H1 (cell line): ENCODE measurements at regions not wholly inside any gene's neighbourhood (a gene's known extent, or its start where the extent isn't known, plus 50 kb on each side); places are given as distances from the start of the nearest gene placed in this dataset.

Experiments
- CTCF ChIA-PET: fragments of 300-600 bp; sonication (Branson Sonifier 250); formaldehyde crosslinking; loops from one replicate; lab custom pipeline; 2021; ENCODE audit not compliant: partially characterized antibody; lab: Charles Lee
- POLR2A ChIA-PET: fragments of 300-600 bp; sonication (Branson Sonifier 250); formaldehyde crosslinking; loops from one replicate; lab custom pipeline; 2021; ENCODE audit warnings: inconsistent platforms; ENCODE audit not compliant: partially characterized antibody; lab: Charles Lee
- DNase-seq, 2 experiments: peaks; one replicate each; pipeline versions ENCODE4 v3.0.0 to v3.0.0-alpha.2; 2010 to 2022; ENCODE audit warnings: low spot score in 2 of 2, low read depth in 1 of 2, mixed read lengths in 1 of 2
- FAIRE-seq: peaks from 2 replicates; lab custom pipeline; 2011; peaks lifted over from hg19 to GRCh38; lab: Jason Lieb, UNC
- H2AFZ ChIP-seq: 2 replicates; pipeline ENCODE4 v1.8.1; 2012; ENCODE audit warnings: low read length, inconsistent platforms
- H2AK5ac ChIP-seq: 2 replicates; pipeline ENCODE4 v1.6.1; 2013; ENCODE audit warnings: low read depth, low read length
- H2BK120ac ChIP-seq: replicated peaks from 2 replicates; pipeline ENCODE3; 2013; ENCODE audit warnings: low read depth, low read length, inconsistent platforms
- H2BK12ac ChIP-seq: 2 replicates; pipeline ENCODE4 v1.6.1; 2013; ENCODE audit warnings: low read depth, low read length
- H2BK15ac ChIP-seq: 2 replicates; pipeline ENCODE4 v1.6.1; 2013; ENCODE audit warnings: low read length
- H2BK20ac ChIP-seq: 2 replicates; pipeline ENCODE4 v1.6.1; 2013; ENCODE audit warnings: low read length
- H2BK5ac ChIP-seq: 2 replicates; pipeline ENCODE4 v1.6.1; 2013; ENCODE audit warnings: low read depth, low read length
- H3K14ac ChIP-seq: 2 replicates; pipeline ENCODE4 v1.6.1; 2013; ENCODE audit warnings: inconsistent platforms; ENCODE audit not compliant: insufficient read length
- H3K18ac ChIP-seq: 2 replicates; pipeline ENCODE4 v1.6.1; 2013; ENCODE audit warnings: low read length; ENCODE audit errors: extremely low read depth
- H3K23ac ChIP-seq: 2 replicates; pipeline ENCODE4 v1.6.1; 2013; ENCODE audit warnings: inconsistent platforms; ENCODE audit not compliant: insufficient read length
- H3K23me2 ChIP-seq: 2 replicates; pipeline ENCODE4 v1.6.1; 2013; ENCODE audit warnings: low read depth, low read length
- H3K27ac ChIP-seq: 2 replicates; pipeline ENCODE4 v1.6.1; 2011; ENCODE audit warnings: low read depth, low read length, inconsistent platforms
- H3K27me3 ChIP-seq, 4 experiments: replicated peaks in 1 of 4; 1 replicate in 1 of 4; 2 replicates in 3 of 4; pipeline versions ENCODE4 v1.6.1 to v1.8.1; 2011 to 2013; ENCODE audit warnings: low read length in 3 of 4, mild to moderate bottlenecking in 3 of 4, inconsistent platforms in 2 of 4, mixed read lengths in 2 of 4, moderate library complexity in 1 of 4; ENCODE audit not compliant: control insufficient read depth in 3 of 4, insufficient read depth in 3 of 4; ENCODE audit errors: extremely low read depth in 1 of 4
- H3K36me3 ChIP-seq, 4 experiments: 2 replicates each; pipeline versions ENCODE4 v1.6.1 to v1.8.1; 2011 to 2013; ENCODE audit warnings: mild to moderate bottlenecking in 4 of 4, low read length in 3 of 4, moderate library complexity in 2 of 4, control low read depth in 1 of 4, inconsistent platforms in 1 of 4; ENCODE audit not compliant: insufficient read depth in 4 of 4, control insufficient read depth in 2 of 4
- H3K4ac ChIP-seq: replicated peaks from 2 replicates; pipeline ENCODE3; 2013; ENCODE audit warnings: low read length, low read depth, mixed read lengths, inconsistent platforms; ENCODE audit not compliant: insufficient read length
- H3K4me1 ChIP-seq, 4 experiments: replicated peaks in 1 of 4; 1 replicate in 1 of 4; 2 replicates in 3 of 4; pipeline versions ENCODE4 v1.6.1 to v1.8.1; 2011 to 2013; ENCODE audit warnings: low read length in 3 of 4, inconsistent platforms in 2 of 4, mixed read lengths in 1 of 4; ENCODE audit not compliant: insufficient read depth in 4 of 4, control insufficient read depth in 3 of 4
- H3K4me2 ChIP-seq, 2 experiments: 2 replicates each; pipeline versions ENCODE4 v1.6.1 to v1.8.1; 2011 to 2013; ENCODE audit warnings: low read depth in 2 of 2, low read length in 2 of 2, control low read depth in 1 of 2, inconsistent platforms in 1 of 2, mild to moderate bottlenecking in 1 of 2; ENCODE audit not compliant: insufficient read depth in 1 of 2
- H3K4me3 ChIP-seq, 4 experiments: fragments of 200-600, 300-600 bp in 1 of 4; sonication (generic), shearing (Covaris generic), sonication (Bioruptor Twin) in 1 of 4; 2 replicates each; pipeline versions ENCODE4 v1.5.1 to v1.8.1; 2011 to 2016; ENCODE audit warnings: low read length in 4 of 4, low read depth in 3 of 4, control low read depth in 2 of 4, inconsistent platforms in 2 of 4, mild to moderate bottlenecking in 2 of 4, mixed read lengths in 1 of 4, moderate library complexity in 1 of 4; ENCODE audit not compliant: insufficient read depth in 2 of 4; ENCODE audit errors: extremely low read depth in 1 of 4
- H3K56ac ChIP-seq: replicated peaks from 2 replicates; pipeline ENCODE3; 2013; ENCODE audit warnings: low read depth, mild to moderate bottlenecking, mixed read lengths, low read length, inconsistent platforms; ENCODE audit not compliant: insufficient read length
- H3K79me1 ChIP-seq: 2 replicates; pipeline ENCODE4 v1.6.1; 2013; ENCODE audit warnings: low read depth, low read length, control low read depth
- H3K79me2 ChIP-seq, 2 experiments: 2 replicates each; pipeline versions ENCODE4 v1.6.1 to v1.8.1; 2012 to 2013; ENCODE audit warnings: low read length in 2 of 2, mild to moderate bottlenecking in 2 of 2, inconsistent platforms in 1 of 2; ENCODE audit not compliant: insufficient read depth in 2 of 2, control insufficient read depth in 1 of 2
- H3K9ac ChIP-seq, 4 experiments: replicated peaks in 1 of 4; 1 replicate in 1 of 4; 2 replicates in 3 of 4; pipeline versions ENCODE4 v1.6.1 to v1.8.1; 2011 to 2013; ENCODE audit warnings: low read depth in 3 of 4, low read length in 3 of 4, control low read depth in 2 of 4, mild to moderate bottlenecking in 2 of 4, moderate library complexity in 2 of 4, inconsistent platforms in 1 of 4; ENCODE audit errors: extremely low read depth in 1 of 4
- H3K9me3 ChIP-seq, 2 experiments: 2 replicates each; pipeline versions ENCODE4 v1.6.1 to v1.8.1; 2012 to 2013; ENCODE audit warnings: mild to moderate bottlenecking in 2 of 2, moderate library complexity in 2 of 2, control low read depth in 1 of 2, inconsistent platforms in 1 of 2, low read depth in 1 of 2, low read length in 1 of 2, mixed read lengths in 1 of 2; ENCODE audit not compliant: insufficient read depth in 2 of 2
- H4K20me1 ChIP-seq, 2 experiments: replicated peaks in 1 of 2; 2 replicates each; pipeline versions ENCODE3 to v1.8.1; 2011 to 2013; ENCODE audit warnings: inconsistent platforms in 2 of 2, low read length in 2 of 2, mild to moderate bottlenecking in 1 of 2; ENCODE audit not compliant: insufficient read depth in 2 of 2, control insufficient read depth in 1 of 2
- H4K5ac ChIP-seq: 2 replicates; pipeline ENCODE4 v1.6.1; 2013; ENCODE audit warnings: low read length, low read depth, mixed read lengths, inconsistent platforms; ENCODE audit not compliant: insufficient read length
- H4K8ac ChIP-seq: 2 replicates; pipeline ENCODE4 v1.8.0; 2013; ENCODE audit warnings: mild to moderate bottlenecking, moderate library complexity, low read length, inconsistent platforms; ENCODE audit not compliant: insufficient read depth; ENCODE audit errors: extremely low read depth
- H4K91ac ChIP-seq: replicated peaks from 2 replicates; pipeline ENCODE3; 2013; ENCODE audit warnings: low read length, mixed read lengths, inconsistent platforms; ENCODE audit not compliant: insufficient read length
- EP300 ChIP-seq, 2 experiments: IDR thresholded peaks; 1 replicate in 1 of 2; 2 replicates in 1 of 2; pipeline ENCODE4 v1.6.1; 2011 to 2012; ENCODE audit warnings: low read depth in 2 of 2, low read length in 2 of 2, mild to moderate bottlenecking in 2 of 2, borderline replicate concordance in 1 of 2, inconsistent platforms in 1 of 2, moderate library complexity in 1 of 2
- GTF2F1 ChIP-seq: IDR thresholded peaks from 2 replicates; pipeline ENCODE4 v1.6.1; 2012; ENCODE audit warnings: low read depth, low read length, improper control_type of control experiment, borderline replicate concordance
- KDM1A ChIP-seq: fragments of 200-600, 300-600 bp; sonication (generic); IDR thresholded peaks from 2 replicates; pipeline ENCODE4 v1.7.1; 2016; ENCODE audit warnings: mild to moderate bottlenecking, low read length, borderline replicate concordance
- PHF8 ChIP-seq: fragments of 200-600 bp; sonication (generic); conservative IDR thresholded peaks from 2 replicates; pipeline ENCODE4 v1.7.1; 2012; ENCODE audit warnings: low read depth, mild to moderate bottlenecking, inconsistent platforms, low read length, moderate library complexity
- POU5F1 ChIP-seq: IDR thresholded peaks from 2 replicates; pipeline ENCODE4 v1.6.1; 2011; ENCODE audit warnings: low read depth, mild to moderate bottlenecking, low read length, moderate library complexity
- RAD21 ChIP-seq, 2 experiments: IDR thresholded peaks in 1 of 2; conservative IDR thresholded peaks in 1 of 2; 2 replicates each; pipeline ENCODE4 v1.6.1; 2011; ENCODE audit warnings: low read depth in 2 of 2, low read length in 2 of 2, improper control_type of control experiment in 1 of 2, inconsistent platforms in 1 of 2, mild to moderate bottlenecking in 1 of 2, moderate library complexity in 1 of 2
- SAP30 ChIP-seq: fragments of 300-600 bp; sonication (generic); IDR thresholded peaks from 2 replicates; pipeline ENCODE4 v1.7.1; 2012; ENCODE audit warnings: low read length, moderate library complexity, mild to moderate bottlenecking, inconsistent platforms; ENCODE audit not compliant: insufficient read depth, insufficient replicate concordance
- SP2 ChIP-seq: IDR thresholded peaks from 2 replicates; pipeline ENCODE4 v1.6.1; 2012; ENCODE audit warnings: mild to moderate bottlenecking, low read length, inconsistent platforms
- SP4 ChIP-seq: IDR thresholded peaks from 2 replicates; pipeline ENCODE4 v1.6.1; 2012; ENCODE audit warnings: low read length, inconsistent platforms
- SUZ12 ChIP-seq: fragments of 200-600 bp; sonication (generic); IDR thresholded peaks from 2 replicates; pipeline ENCODE4 v1.6.1; 2012; ENCODE audit warnings: mild to moderate bottlenecking, inconsistent platforms, low read length, moderate library complexity, mixed read lengths
- YY1 ChIP-seq: IDR thresholded peaks from 2 replicates; pipeline ENCODE4 v1.6.1; 2011; ENCODE audit warnings: low read depth, mild to moderate bottlenecking, low read length
- WGBS, 2 experiments: shearing (Covaris generic) in 1 of 2; methylation state at CpG; one replicate each; pipeline versions ENCODE4 v1.1.6 to v1.1.7; 2013 to 2015; ENCODE audit warnings: low lambda C conversion rate in 2 of 2, mixed read lengths in 2 of 2, inconsistent platforms in 1 of 2, low coverage in 1 of 2, missing lambda C conversion rate in 1 of 2; ENCODE audit not compliant: insufficient replicate concordance in 2 of 2, insufficient coverage in 1 of 2, insufficient read length in 1 of 2; ENCODE audit errors: extremely low coverage in 1 of 2, missing lambda C conversion rate in 1 of 2; 5-methylcytosine and 5-hydroxymethylcytosine counted together

DNA sequence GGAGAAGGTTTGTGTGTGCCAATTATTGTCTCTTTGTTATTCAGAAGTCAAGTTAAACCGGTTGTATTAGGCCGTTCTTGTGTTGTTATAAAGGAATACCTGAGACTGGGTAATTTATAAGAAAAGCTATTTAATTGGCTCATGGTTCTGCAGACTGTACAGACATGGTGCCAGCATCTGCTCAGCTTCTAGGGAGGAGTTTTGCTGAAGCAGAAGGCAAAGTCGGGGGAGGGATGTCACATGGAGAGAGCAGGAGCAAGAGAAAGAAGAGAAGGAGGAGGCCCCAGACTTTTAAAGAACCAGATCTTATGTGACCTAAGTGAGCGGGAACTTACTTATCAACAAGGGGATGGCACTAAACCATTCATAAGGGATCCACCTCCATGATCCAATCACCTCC, 349.3 kb upstream of the PCDH18 start:
- Histone ChIP-seq H3K23ac (no peak overlapping the region), H3K14ac (no peak overlapping the region), H2BK5ac (no peak overlapping the region), H2AK5ac (no peak overlapping the region), H3K36me3 (no peaks in the 10 kb centered on the region), H3K4me3 (no peak overlapping the region), H4K20me1 (no peaks in the 10 kb centered on the region), H2BK20ac (no peak overlapping the region), H3K9ac (no peak overlapping the region), H3K79me1 (no peaks in the 10 kb centered on the region), H2BK12ac (no peak overlapping the region), H2BK120ac (no peak overlapping the region), H4K5ac (no peak overlapping the region), H4K91ac (no peak overlapping the region), H3K27ac (no peak overlapping the region), H3K27me3 (no peaks in the 10 kb centered on the region), H3K9me3 (0 out of 4 replicates have a peak, but pooled peaks cover 0 to 2% of the 10 kb centered on the region in 2 experiments), H3K4me2 (no peak overlapping the region), H2BK15ac (no peak overlapping the region), H2AFZ (0 out of 2 replicates have a peak overlapping the region, but pooled peaks have one; percentile 32), H3K4ac (no peak overlapping the region), H3K56ac (no peak overlapping the region), H3K4me1 (no peaks in the 10 kb centered on the region; a peak in 2 of 7 replicates), H3K18ac (no peak overlapping the region), H3K79me2 (no peaks in the 10 kb centered on the region), H3K23me2 (no peaks in the 10 kb centered on the region), H4K8ac (no peak overlapping the region)
- no peak for FAIRE-seq
- DNase-seq: no peak
- no peak for TF ChIP-seq KDM1A
- TF ChIP-seq PHF8: no peak
- TF ChIP-seq POU5F1: no peak
- no peak for TF ChIP-seq SP4
- no peak for TF ChIP-seq GTF2F1
- TF ChIP-seq RAD21 (IDR thresholded peaks at IDR 0.05 in 1 of 2, conservative IDR thresholded peaks at IDR 0.05 in 1 of 2; ENCODE audit: low read depth in 2 of 2, low read length in 2 of 2): no peak
- TF ChIP-seq YY1: no peak
- no peak for TF ChIP-seq SAP30
- TF ChIP-seq SUZ12: no peak
- no peak for TF ChIP-seq SP2
- TF ChIP-seq EP300 (IDR thresholded peaks at IDR 0.05; ENCODE audit: borderline replicate concordance in 1 of 2, low read depth in 2 of 2, low read length in 2 of 2): no peak
- ChIA-PET POLR2A (no interaction called here), CTCF (interaction anchor here (0.9 to 1.5 kb wide), 3 partner anchors 61 to 812 kb away, joined by 3 to 5 read pairs (median 3); no protein-coding TSS in a partner anchor)
- WGBS, 2 experiments: 84% methylated on average over 4 of the region's 4 CpGs; no CpG with 5 or more reads in 1 of the 2 experiments
